Chondrocyte (in vitro differentiated cells): ENCODE measurements at regions not wholly inside any gene's neighbourhood (a gene's known extent, or its start where the extent isn't known, plus 50 kb on each side); places are given as distances from the start of the nearest gene placed in this dataset.

Experiments
- DNase-seq: peaks from one replicate; pipeline ENCODE4 v3.0.0; 2021; ENCODE audit warnings: mixed read lengths, low spot score
- H3K27ac Mint-ChIP-seq: one replicate; pipeline ENCODE4 v1.8.0; 2021; ENCODE audit warnings: mild to moderate bottlenecking, moderate library complexity, mixed read lengths; ENCODE audit not compliant: unreplicated experiment
- H3K27me3 Mint-ChIP-seq: 2 replicates; pipeline ENCODE4 v1.8.0; 2021; ENCODE audit warnings: low read depth, mixed read lengths
- H3K36me3 Mint-ChIP-seq: 2 replicates; pipeline ENCODE4 v1.8.0; 2021; ENCODE audit warnings: low read depth, mixed read lengths
- H3K4me1 Mint-ChIP-seq: 2 replicates; pipeline ENCODE4 v1.8.0; 2021; ENCODE audit warnings: low read depth, mild to moderate bottlenecking, mixed read lengths
- H3K4me3 Mint-ChIP-seq: one replicate; pipeline ENCODE4 v1.8.0; 2021; ENCODE audit warnings: mild to moderate bottlenecking, moderate library complexity, mixed read lengths; ENCODE audit not compliant: unreplicated experiment
- H3K9me3 Mint-ChIP-seq: 2 replicates; pipeline ENCODE4 v1.8.0; 2021; ENCODE audit warnings: low read depth, mixed read lengths
- CTCF ChIP-seq: fragments of 200-600 bp; sonication (generic); IDR thresholded peaks from 2 replicates; pipeline ENCODE4 v1.5.0; 2021; ENCODE audit warnings: antibody characterized with exemption, mild to moderate bottlenecking, moderate library complexity

GRCh38 chr5:146394486-146394885 is 52.6 kb upstream of the TCERG1 start:
- DNase-seq, result no peak
- no peak overlapping the region for H3K27ac Mint-ChIP-seq
- TF ChIP-seq CTCF, result no peak
- no peaks in the 10 kb centered on the region for H3K4me1 Mint-ChIP-seq
- H3K36me3 Mint-ChIP-seq, result no peaks in the 10 kb centered on the region
- no peaks in the 10 kb centered on the region for H3K9me3 Mint-ChIP-seq
- H3K27me3 Mint-ChIP-seq, result peaks cover 45% of the 10 kb centered on the region
- H3K4me3 Mint-ChIP-seq, result no peak overlapping the region

- Mint-ChIP-seq H3K9me3 (no peaks in the 10 kb centered on the region), H3K4me3 (no peak overlapping the region), H3K4me1 (no peaks in the 10 kb centered on the region), H3K27ac (no peak overlapping the region), H3K36me3 (no peaks in the 10 kb centered on the region), H3K27me3 (peaks cover 50% of the 10 kb centered on the region)
- DNase-seq, result no peak
- no peak for TF ChIP-seq CTCF
These were observed 51.9 kb upstream of the TCERG1 start for GRCh38 chr5:146395193-146395592.
